ENCODE measurements at regions not wholly inside any gene's neighbourhood (a gene's known extent, or its start where the extent isn't known, plus 50 kb on each side); places are given as distances from the start of the nearest gene placed in this dataset.

DNA sequence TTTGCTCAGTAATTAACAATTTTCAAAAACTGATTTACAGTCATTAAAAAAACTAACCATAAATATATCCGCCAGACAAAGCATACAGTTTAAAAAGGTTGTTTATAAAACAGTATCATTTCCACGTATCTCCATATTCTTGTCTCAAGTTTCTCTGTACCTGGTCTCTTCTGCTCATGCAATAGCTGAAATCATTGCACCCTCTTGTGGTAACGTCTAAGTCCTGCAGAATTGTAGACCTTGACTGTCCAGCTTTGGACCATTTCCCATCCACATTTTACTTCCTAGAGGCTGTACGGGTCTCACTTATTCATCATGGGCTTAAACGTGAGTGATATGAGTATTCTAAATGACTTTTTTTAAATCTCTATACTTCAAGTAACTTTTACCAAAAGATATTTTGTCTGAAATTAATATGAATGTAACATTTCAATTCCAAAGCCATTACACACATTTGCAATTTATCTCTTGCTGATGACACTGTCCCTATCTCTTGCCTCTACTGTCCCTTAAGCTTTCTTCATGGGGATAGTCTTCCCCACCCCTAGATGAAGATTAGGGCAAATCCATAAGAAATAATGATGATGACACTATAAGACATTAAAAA, 118.5 kb downstream of the BTC start:
- DNase-seq (ENCODE audit: low spot score in 2 of 2), result no peak
- H3K36me3 ChIP-seq, result no peaks in the 10 kb centered on the region
- intact Hi-C loops (cut with DNase I; ENCODE audit: low total_unique reads), result no loop called here
- H3K4me3 ChIP-seq, result no peak overlapping the region
- H3K27ac ChIP-seq, result no peak overlapping the region
- TF ChIP-seq CTCF (IDR thresholded peaks at IDR 0.05) (peak; percentile 31 to 80 (median 61)), POLR2A (IDR thresholded peaks at IDR 0.05) (no peak)
- no peaks in the 10 kb centered on the region for H3K27me3 ChIP-seq
- no peaks in the 10 kb centered on the region for H3K4me1 ChIP-seq
- no peaks in the 10 kb centered on the region for H3K9me3 ChIP-seq

DNA sequence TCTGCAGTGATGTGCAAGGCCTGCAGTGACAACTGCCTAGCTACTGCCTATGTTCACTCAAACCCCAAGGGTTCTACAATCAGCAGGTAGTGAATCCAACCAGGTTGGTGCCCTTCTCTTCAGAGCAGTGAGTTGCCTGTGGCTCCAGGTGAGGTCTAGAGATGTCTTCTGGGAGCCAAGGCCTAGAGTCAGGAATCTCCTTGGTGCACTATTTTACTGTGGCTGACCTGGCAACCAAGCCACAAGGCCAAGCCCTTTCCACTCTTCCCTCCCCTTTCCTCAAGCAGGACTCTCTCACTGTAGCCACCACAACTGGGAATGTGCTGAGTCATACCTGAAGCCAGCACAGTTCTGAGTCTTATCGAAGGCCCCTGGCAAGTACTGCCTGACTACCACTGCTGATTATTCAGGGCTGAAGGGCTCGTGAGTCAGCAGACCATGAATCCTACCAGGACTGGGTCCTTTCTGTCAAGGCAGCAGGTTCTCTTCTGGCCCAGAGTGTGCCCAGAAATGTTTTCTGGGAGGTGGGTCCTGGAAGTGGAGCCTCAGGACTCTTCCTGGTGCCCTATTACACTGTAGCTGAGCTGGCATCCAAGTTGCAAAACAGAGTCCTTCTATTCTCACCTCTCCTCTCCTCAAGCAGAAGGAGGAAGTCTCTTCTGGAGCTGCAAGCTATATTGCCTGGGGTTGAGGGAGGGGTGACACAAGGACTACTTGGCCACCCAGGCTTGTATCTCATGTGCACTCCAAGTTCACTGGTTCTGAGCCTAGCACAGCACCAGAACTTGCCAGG, 111.6 kb downstream of the BTC start:
- intact Hi-C loops (cut with DNase I; ENCODE audit: low total_unique reads), result no loop called here
- DNase-seq (ENCODE audit: low spot score in 2 of 2), result no peak
- Histone ChIP-seq H3K27me3 (no peaks in the 10 kb centered on the region), H3K9me3 (no peaks in the 10 kb centered on the region), H3K4me3 (no peak overlapping the region), H3K36me3 (no peaks in the 10 kb centered on the region), H3K4me1 (no peaks in the 10 kb centered on the region), H3K27ac (no peak overlapping the region)
- no peak for TF ChIP-seq POLR2A (IDR thresholded peaks at IDR 0.05)
- no peak for TF ChIP-seq POLR2AphosphoS5 (IDR thresholded peaks at IDR 0.05)
- no peak for TF ChIP-seq CTCF (IDR thresholded peaks at IDR 0.05)

GRCh38 chr4:74692972-74693371, 101.4 kb downstream of the BTC start:
- Histone ChIP-seq H3K36me3 (no peaks in the 10 kb centered on the region), H3K27ac (no peak overlapping the region), H3K4me3 (no peak overlapping the region), H3K9me3 (no peaks in the 10 kb centered on the region), H3K27me3 (no peaks in the 10 kb centered on the region), H3K4me1 (no peaks in the 10 kb centered on the region)
- DNase-seq (ENCODE audit: low spot score in 2 of 2), result no peak
- no peak for TF ChIP-seq POLR2AphosphoS5 (IDR thresholded peaks at IDR 0.05)
- no peak for TF ChIP-seq POLR2A (IDR thresholded peaks at IDR 0.05)
- TF ChIP-seq CTCF (IDR thresholded peaks at IDR 0.05), result no peak
- intact Hi-C loops (cut with DNase I; ENCODE audit: low total_unique reads), result no loop called here

Measured in breast epithelium (tissue), 4 donors.